K562 (cell line): ENCODE measurements at regions not wholly inside any gene's neighbourhood (a gene's known extent, or its start where the extent isn't known, plus 50 kb on each side); places are given as distances from the start of the nearest gene placed in this dataset.

Source experiments
- ATAC-seq: fragments of 200-7000 bp; cut with Tn5 transposase; 3 replicates; pipeline ENCODE4 v1.9.1; 2020; ENCODE audit warnings: moderate library complexity
- BruUV-seq: library from RNA; stranded (reverse); fragments of 400-500 nt; replicated peaks from 2 replicates; lab custom pipeline; 2021; lab: Mats Ljungman, UMichigan
- CTCF ChIA-PET: fragments of 300-600 bp; formaldehyde crosslinking; extraction: SDS; loops from one replicate; lab custom pipeline; 2021; ENCODE audit warnings: low intra/inter-chr PET ratio; lab: Yijun Ruan, JAX
- POLR2A ChIA-PET: fragments of 300-600, 350-650 bp; sonication (Branson Sonifier 250); formaldehyde crosslinking; extraction: SDS; loops from one replicate; lab custom pipeline; 2021; ENCODE audit warnings: antibody characterized with exemption, inconsistent platforms; lab: Yijun Ruan, JAX
- DNase-seq, 4 experiments: peaks; one replicate each; pipeline versions ENCODE4 v3.0.0 to v3.0.0-alpha.2; 2011 to 2018; ENCODE audit warnings: low spot score in 3 of 4, mixed read lengths in 3 of 4; ENCODE audit errors: extremely low read depth in 1 of 4
- FAIRE-seq: peaks from 2 replicates; lab custom pipeline; 2011; peaks lifted over from hg19 to GRCh38; lab: Jason Lieb, UNC
- H2AFZ ChIP-seq: 2 replicates; pipeline ENCODE4 v1.6.0; 2011; ENCODE audit warnings: low read depth, low read length, control low read depth, inconsistent platforms
- H3K27ac ChIP-seq: fragments of 200-600 bp; 3 replicates; pipeline ENCODE4 v1.8.0; 2011; ENCODE audit warnings: low read depth, mild to moderate bottlenecking, control low read depth, inconsistent platforms, low read length, moderate library complexity, mixed read lengths; ENCODE audit errors: extremely low read depth
- H3K27me3 ChIP-seq, 2 experiments: fragments of 300-600 bp in 1 of 2; 2 replicates in 1 of 2; 3 replicates in 1 of 2; pipeline versions ENCODE4 v1.6.0 to v1.8.0; 2011; ENCODE audit warnings: inconsistent platforms in 2 of 2, low read length in 2 of 2, mild to moderate bottlenecking in 1 of 2, mixed read lengths in 1 of 2, moderate library complexity in 1 of 2; ENCODE audit not compliant: control insufficient read depth in 2 of 2, insufficient read depth in 2 of 2
- H3K36me3 ChIP-seq: fragments of 300-600 bp; 3 replicates; pipeline ENCODE4 v1.8.0; 2011; ENCODE audit warnings: mild to moderate bottlenecking, low read length, inconsistent platforms; ENCODE audit not compliant: control insufficient read depth, insufficient read depth
- H3K4me1 ChIP-seq, 2 experiments: fragments of 200-600 bp in 1 of 2; replicated peaks in 1 of 2; 2 replicates in 1 of 2; 3 replicates in 1 of 2; pipeline versions ENCODE4 v1.5.1 to v1.8.0; 2011; ENCODE audit warnings: inconsistent platforms in 2 of 2, low read length in 2 of 2, mild to moderate bottlenecking in 1 of 2, mixed read lengths in 1 of 2, moderate library complexity in 1 of 2; ENCODE audit not compliant: control insufficient read depth in 2 of 2, insufficient read depth in 2 of 2
- H3K4me2 ChIP-seq: 2 replicates; pipeline ENCODE4 v1.6.1; 2011; ENCODE audit warnings: low read length, control low read depth, inconsistent platforms, mixed read lengths; ENCODE audit not compliant: insufficient read depth
- H3K4me3 ChIP-seq: fragments of 200-600 bp; sonication (generic), shearing (Covaris generic); 2 replicates; pipeline ENCODE4 v1.5.1; 2016; ENCODE audit warnings: control low read depth, inconsistent platforms
- H3K79me2 ChIP-seq: fragments of 200-600 bp; 3 replicates; pipeline ENCODE4 v1.8.0; 2011; ENCODE audit warnings: low read length, inconsistent platforms; ENCODE audit not compliant: control insufficient read depth, insufficient read depth
- H3K9ac ChIP-seq, 2 experiments: 2 replicates each; pipeline versions ENCODE4 v1.6.0 to v1.6.1; 2011; ENCODE audit warnings: low read depth in 2 of 2, low read length in 2 of 2, control low read depth in 1 of 2, inconsistent platforms in 1 of 2, mild to moderate bottlenecking in 1 of 2, mixed read lengths in 1 of 2; ENCODE audit not compliant: insufficient read depth in 1 of 2
- H3K9me1 ChIP-seq: one replicate; pipeline ENCODE4 v1.6.0; 2011; ENCODE audit warnings: inconsistent platforms, mild to moderate bottlenecking, low read length, moderate library complexity; ENCODE audit not compliant: control insufficient read depth, insufficient read depth
- H3K9me3 ChIP-seq: replicated peaks from 2 replicates; pipeline ENCODE4 v1.5.1; 2011; ENCODE audit warnings: low read depth, low read length, inconsistent platforms; ENCODE audit not compliant: control insufficient read depth, insufficient read depth
- H4K20me1 ChIP-seq: replicated peaks from 2 replicates; pipeline ENCODE4 v1.6.1; 2011; ENCODE audit warnings: low read length, inconsistent platforms, mixed read lengths; ENCODE audit not compliant: control insufficient read depth, insufficient read depth
- ARHGAP35 ChIP-seq: fragments of 450-650 bp; IDR thresholded peaks from 2 replicates; pipeline ENCODE4 v1.6.1; 2018; ENCODE audit not compliant: partially characterized antibody
- CCAR2 ChIP-seq: fragments of 200-400 bp; formaldehyde crosslinking; IDR thresholded peaks from 2 replicates; pipeline ENCODE4 v1.6.1; 2017; ENCODE audit warnings: mild to moderate bottlenecking, low read depth, low read length
- CSDE1 ChIP-seq, 2 experiments: fragments of 450-650 bp; IDR thresholded peaks; 2 replicates each; pipeline ENCODE4 v1.6.1; 2016; ENCODE audit warnings: mild to moderate bottlenecking in 1 of 2
- FOXK1 ChIP-seq: sonication (generic); formaldehyde crosslinking; IDR thresholded peaks from 2 replicates; pipeline ENCODE4 v1.8.0; 2022; ENCODE audit warnings: missing genetic modification reagents, mild to moderate bottlenecking, borderline replicate concordance
- GABPB1 ChIP-seq: sonication (generic); formaldehyde crosslinking; IDR thresholded peaks from 2 replicates; pipeline ENCODE4 v1.8.0; 2022; ENCODE audit warnings: mild to moderate bottlenecking, missing genetic modification reagents
- HNRNPH1 ChIP-seq: fragments of 200-400 bp; formaldehyde crosslinking; optimal IDR thresholded peaks from 2 replicates; pipeline ENCODE3; 2017; ENCODE audit warnings: low read depth, mild to moderate bottlenecking, low read length, moderate library complexity
- MTA2 ChIP-seq: fragments of 450-650 bp; IDR thresholded peaks from 2 replicates; pipeline ENCODE4 v1.6.1; 2016; ENCODE audit warnings: low read depth
- NR3C1 ChIP-seq: sonication (generic); formaldehyde crosslinking; IDR thresholded peaks from 2 replicates; pipeline ENCODE4 v1.8.1; 2022; ENCODE audit warnings: missing genetic modification reagents
- PTBP1 ChIP-seq: fragments of 200-400 bp; formaldehyde crosslinking; IDR thresholded peaks from 2 replicates; pipeline ENCODE4 v1.6.1; 2017; ENCODE audit warnings: low read depth, low read length
- RUNX1 ChIP-seq: sonication (generic); IDR thresholded peaks from 2 replicates; pipeline ENCODE4 v1.6.1; 2016; ENCODE audit warnings: antibody characterized with exemption, low read depth
- TCF7L2 ChIP-seq: fragments of 150-350 bp; IDR thresholded peaks from 2 replicates; pipeline ENCODE4 v1.6.1; 2016; ENCODE audit warnings: low read depth, mild to moderate bottlenecking, low read length, moderate library complexity
- THRA ChIP-seq: fragments of 450-650 bp; IDR thresholded peaks from 2 replicates; pipeline ENCODE4 v1.6.1; 2017; ENCODE audit warnings: mild to moderate bottlenecking, moderate library complexity
- ZBTB7A ChIP-seq: IDR thresholded peaks from 2 replicates; pipeline ENCODE4 v1.6.1; 2011; ENCODE audit warnings: low read depth, mild to moderate bottlenecking, low read length, moderate library complexity, borderline replicate concordance; ENCODE audit not compliant: control insufficient read depth
- ZC3H4 ChIP-seq: sonication (generic); formaldehyde crosslinking; IDR thresholded peaks from 2 replicates; pipeline ENCODE4 v1.9.0; 2021; ENCODE audit warnings: missing genetic modification reagents, borderline replicate concordance
- ZEB2 ChIP-seq: fragments of 450-650 bp; IDR thresholded peaks from 2 replicates; pipeline ENCODE4 v1.6.1; 2016
- ZNF140 ChIP-seq: fragments of 250-450 bp; sonication (Bioruptor Pico); IDR thresholded peaks from 2 replicates; pipeline ENCODE4 v1.8.0; 2021; ENCODE audit warnings: moderate library complexity, mild to moderate bottlenecking, inconsistent platforms
- ZNF280A ChIP-seq: fragments of 450-650 bp; IDR thresholded peaks from 2 replicates; pipeline ENCODE4 v1.6.1; 2018; ENCODE audit warnings: mild to moderate bottlenecking, low read depth; ENCODE audit not compliant: partially characterized antibody
- ZNF384 ChIP-seq: IDR thresholded peaks from 2 replicates; pipeline ENCODE4 v1.6.1; 2012; ENCODE audit warnings: low read depth, low read length, improper control_type of control experiment
- ZNF766 ChIP-seq: fragments of 200-800 bp; sonication (Bioruptor generic); conservative IDR thresholded peaks from 2 replicates; pipeline ENCODE4 v1.6.1; 2016; ENCODE audit warnings: missing genetic modification characterization, missing compliant biosample characterization
- WGBS: fragments of 100-300 bp; shearing (Covaris generic); methylation state at CpG from one replicate; pipeline ENCODE4 v1.1.6; 2016; ENCODE audit warnings: low coverage, mixed read lengths; ENCODE audit not compliant: insufficient coverage; ENCODE audit errors: missing lambda C conversion rate; 5-methylcytosine and 5-hydroxymethylcytosine counted together
- in situ Hi-C: fragments of 300-500 bp; cut with MboI; formaldehyde crosslinking; loops from 4 replicates; pipeline ENCODE4 v1.15.0; 2018; ENCODE audit warnings: inconsistent platforms, mixed read lengths
- intact Hi-C: fragments of 100-400 bp; cut with micrococcal nuclease; formaldehyde crosslinking; loops from 2 replicates; pipeline ENCODE4 v1.14.2; 2022
- TF ChIP-seq, protein P1 (sequence below): IDR thresholded peaks from 3 replicates; pipeline ENCODE4 v1.6.1; 2011; ENCODE audit warnings: borderline replicate concordance, mild to moderate bottlenecking; ENCODE audit not compliant: insufficient read length, insufficient read depth

GRCh38 chr12:80019691-80020090 is 79.6 kb upstream of the OTOGL start:
- TF ChIP-seq FOXK1 (CRISPR knock-in tag) (no peak), ARHGAP35 (no peak), TCF7L2 (no peak), PTBP1 (no peak), HNRNPH1 (no peak), THRA (no peak), ZNF766 (CRISPR knock-in tag) (no peak), ZNF384 (no peak), ZC3H4 (no peak), NR3C1 (no peak), ZEB2 (no peak), CCAR2 (no peak), RUNX1 (no peak), MTA2 (no peak), ZNF280A (no peak), ZBTB7A (no peak), GABPB1 (CRISPR knock-in tag) (no peak), CSDE1 (IDR thresholded peaks at IDR 0.05) (no peak), ZNF140 (no peak)
- TF ChIP-seq, protein P1, sequence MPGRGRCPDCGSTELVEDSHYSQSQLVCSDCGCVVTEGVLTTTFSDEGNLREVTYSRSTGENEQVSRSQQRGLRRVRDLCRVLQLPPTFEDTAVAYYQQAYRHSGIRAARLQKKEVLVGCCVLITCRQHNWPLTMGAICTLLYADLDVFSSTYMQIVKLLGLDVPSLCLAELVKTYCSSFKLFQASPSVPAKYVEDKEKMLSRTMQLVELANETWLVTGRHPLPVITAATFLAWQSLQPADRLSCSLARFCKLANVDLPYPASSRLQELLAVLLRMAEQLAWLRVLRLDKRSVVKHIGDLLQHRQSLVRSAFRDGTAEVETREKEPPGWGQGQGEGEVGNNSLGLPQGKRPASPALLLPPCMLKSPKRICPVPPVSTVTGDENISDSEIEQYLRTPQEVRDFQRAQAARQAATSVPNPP = no peak
- no peak for FAIRE-seq
- Histone ChIP-seq H3K9me3 (no peaks in the 10 kb centered on the region), H3K79me2 (no peaks in the 10 kb centered on the region), H3K4me2 (no peak overlapping the region), H3K4me1 (no peaks in the 10 kb centered on the region), H3K4me3 (no peak overlapping the region), H2AFZ (no peak overlapping the region), H3K9me1 (no peaks in the 10 kb centered on the region), H4K20me1 (no peaks in the 10 kb centered on the region), H3K27ac (no peak overlapping the region), H3K27me3 (no peaks in the 10 kb centered on the region), H3K36me3 (no peaks in the 10 kb centered on the region), H3K9ac (no peak overlapping the region)
- WGBS = 0% methylated on average over 5 of the region's 5 CpGs
- CTCF ChIA-PET = no interaction called here
- no peak for ATAC-seq
- intact Hi-C loops (no loop called here), in situ Hi-C loops (no loop called here)
- POLR2A ChIA-PET = interaction anchor here (0.6 kb wide), 1 partner anchor 14 kb away, joined by 3 read pairs; no protein-coding TSS in a partner anchor
- BruUV-seq = no TSS peak
- DNase-seq = no peak
